ENCODE measurements at regions not wholly inside any gene's neighbourhood (a gene's known extent, or its start where the extent isn't known, plus 50 kb on each side); places are given as distances from the start of the nearest gene placed in this dataset.

- no peak for DNase-seq (ENCODE audit: low read depth)
These were observed 69.6 kb upstream of the ARMC2 start for GRCh38 chr6:108778421-108779186.

- DNase-seq (ENCODE audit: low read depth) = no peak
These were observed 68.5 kb upstream of the ARMC2 start for GRCh38 chr6:108779536-108780275.

- no peak for DNase-seq (ENCODE audit: low read depth)
These were observed 67.4 kb upstream of the ARMC2 start for GRCh38 chr6:108780784-108781183.

GRCh38 chr6:108781419-108782100 is 66.7 kb upstream of the ARMC2 start:
- DNase-seq (ENCODE audit: low read depth) = no peak

- peak; percentile 22 for DNase-seq (ENCODE audit: low read depth)
These were observed 65.8 kb upstream of the ARMC2 start for GRCh38 chr6:108782179-108783041.

GRCh38 chr6:108785653-108786052 is 62.6 kb upstream of the ARMC2 start:
- no peak for DNase-seq (ENCODE audit: low read depth)

GRCh38 chr6:108788416-108788815 is 59.8 kb upstream of the ARMC2 start:
- no peak for DNase-seq (ENCODE audit: low read depth)

GRCh38 chr6:108789475-108789874 is 58.7 kb upstream of the ARMC2 start:
- no peak for DNase-seq (ENCODE audit: low read depth)

GRCh38 chr6:108791700-108792099 is 56.5 kb upstream of the ARMC2 start:
- no peak for DNase-seq (ENCODE audit: low read depth)

- DNase-seq (ENCODE audit: low read depth) = no peak
These were observed 54.5 kb upstream of the ARMC2 start for GRCh38 chr6:108793516-108794251.

- no peak for DNase-seq (ENCODE audit: low read depth)
These were observed 53.1 kb upstream of the ARMC2 start for GRCh38 chr6:108795122-108795521.

- DNase-seq (ENCODE audit: low read depth) = no peak
These were observed 52.4 kb upstream of the ARMC2 start for GRCh38 chr6:108795814-108796213.

- DNase-seq (ENCODE audit: low read depth) = no peak
These were observed 51.3 kb upstream of the ARMC2 start for GRCh38 chr6:108796875-108797274.

- DNase-seq (ENCODE audit: low read depth) = no peak
These were observed 50.1 kb upstream of the ARMC2 start for GRCh38 chr6:108797951-108798669.

Data from stimulated activated CD8-positive, alpha-beta memory T cell treated with anti-CD3 and anti-CD28 coated beads, Interleukin-15, amount 100 ng/mL, for 24 hours (primary cell).